ENCODE measurements at regions not wholly inside any gene's neighbourhood (a gene's known extent, or its start where the extent isn't known, plus 50 kb on each side); places are given as distances from the start of the nearest gene placed in this dataset.

- DNase-seq (ENCODE audit: low spot score): no peak
Observed at GRCh38 chr5:135629666-135630065, 50.9 kb upstream of the CXCL14 start.

GRCh38 chr5:135628771-135629563, 50.2 kb upstream of the CXCL14 start:
- DNase-seq (ENCODE audit: low spot score): no peak
